ENCODE measurements at regions not wholly inside any gene's neighbourhood (a gene's known extent, or its start where the extent isn't known, plus 50 kb on each side); places are given as distances from the start of the nearest gene placed in this dataset.
A peak's percentile ranks its signal among the peaks of the same experiment; 100 is the strongest.
"Not testable (repeated sequence)": the region's sequence is repeated elsewhere in the genome, so short reads cannot be mapped to it uniquely, and the experiment has no call there.

DNA sequence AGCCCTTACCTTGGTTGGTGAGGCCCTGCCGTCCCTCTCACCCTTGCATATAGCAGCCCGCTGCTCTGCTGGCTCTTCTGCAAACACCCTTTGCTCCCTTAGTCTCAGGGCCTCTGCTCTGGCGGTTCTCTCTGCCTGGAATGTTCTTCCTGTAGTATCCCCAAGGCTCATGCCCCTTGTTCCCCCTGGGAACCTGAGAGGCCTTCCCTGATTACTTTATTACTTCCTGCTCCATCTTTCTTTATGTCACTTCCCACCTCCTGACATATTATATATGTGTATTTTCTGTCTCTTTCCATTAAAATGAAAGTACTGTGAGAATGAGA, 73.9 kb upstream of the SPRY4 start:
- no peak overlapping the region for H3K4me3 Mint-ChIP-seq
- H3K27me3 Mint-ChIP-seq (ENCODE audit: low read depth), result no peaks in the 10 kb centered on the region
- peaks cover 8 to 10% of the 10 kb centered on the region in 2 donors for H3K36me3 Mint-ChIP-seq (ENCODE audit: insufficient read depth in 2 of 2)
- peaks cover 8 to 10% of the 10 kb centered on the region in 2 donors for H3K9me3 Mint-ChIP-seq
- DNase-seq (no peak), ATAC-seq (replicated peaks in 1 of 2) (no peak)
- no peaks in the 10 kb centered on the region for H3K4me1 Mint-ChIP-seq (ENCODE audit: low read depth)
- H3K27ac Mint-ChIP-seq, result no peak overlapping the region

DNA sequence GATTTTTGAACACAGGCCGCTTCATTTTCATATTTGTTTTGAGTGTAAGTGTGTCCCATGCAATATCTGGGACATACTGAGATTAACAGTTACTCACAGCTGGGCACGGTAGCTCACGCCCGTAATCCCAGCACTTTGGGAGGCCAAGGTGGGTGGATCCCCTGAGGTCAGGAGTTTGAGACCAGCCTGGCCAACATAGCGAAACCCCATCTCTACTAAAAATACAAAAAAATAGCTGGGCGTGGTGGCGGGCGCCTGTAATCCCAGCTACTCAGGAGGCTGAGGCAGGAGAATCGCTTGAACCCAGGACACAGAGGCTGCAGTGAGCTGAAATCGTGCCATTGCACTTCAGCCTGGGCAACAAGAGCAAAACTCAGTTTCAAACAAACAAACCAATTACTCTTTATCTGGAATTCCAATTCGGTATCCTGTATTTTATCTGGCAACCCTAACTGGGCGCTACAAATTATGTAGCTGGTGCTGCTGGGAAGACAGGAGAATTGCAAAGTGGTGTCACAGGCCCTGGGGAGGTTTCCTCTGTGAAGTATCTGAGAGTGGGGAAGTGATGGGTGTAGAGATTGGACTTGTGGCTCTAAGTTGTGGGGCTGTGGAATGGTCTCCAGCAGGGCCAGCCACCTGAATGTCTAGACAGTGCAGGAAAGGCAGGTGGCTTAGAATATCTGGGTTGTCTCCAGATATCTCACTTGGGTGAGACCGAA, 73.3 kb upstream of the SPRY4 start:
- not testable (repeated sequence) for H3K27me3 Mint-ChIP-seq (ENCODE audit: low read depth); H3K27ac Mint-ChIP-seq; H3K4me3 Mint-ChIP-seq; H3K36me3 Mint-ChIP-seq (ENCODE audit: insufficient read depth in 2 of 2); H3K4me1 Mint-ChIP-seq (ENCODE audit: low read depth); ATAC-seq (replicated peaks in 1 of 2); DNase-seq
- peaks cover 8 to 10% of the 10 kb centered on the region in 2 donors for H3K9me3 Mint-ChIP-seq

DNA sequence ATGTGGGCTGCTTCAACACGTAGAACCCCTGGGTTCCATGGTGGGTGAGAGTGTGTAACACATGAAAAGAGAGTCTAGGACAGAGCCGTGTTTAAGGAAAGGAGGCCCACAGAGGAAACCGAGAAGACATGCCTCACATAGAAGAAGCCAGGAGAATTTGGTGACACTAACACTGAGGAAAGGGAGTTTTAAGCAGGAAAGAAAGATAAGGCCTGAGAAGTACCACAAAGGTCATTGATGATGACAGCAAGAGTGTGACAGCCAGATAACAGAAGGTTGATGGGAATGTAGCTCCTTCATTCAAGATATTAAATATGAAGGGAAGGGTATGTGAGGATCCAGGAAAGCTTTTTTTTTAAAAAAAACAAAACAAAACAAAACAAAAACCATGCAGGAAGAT, 72.4 kb upstream of the SPRY4 start:
- no peaks in the 10 kb centered on the region for H3K27me3 Mint-ChIP-seq (ENCODE audit: low read depth)
- no peak overlapping the region for H3K27ac Mint-ChIP-seq
- H3K9me3 Mint-ChIP-seq, result peaks cover 8 to 10% of the 10 kb centered on the region in 2 donors
- no peak overlapping the region for H3K4me3 Mint-ChIP-seq
- ATAC-seq (replicated peaks in 1 of 2) (no peak), DNase-seq (no peak)
- peaks cover 8 to 10% of the 10 kb centered on the region in 2 donors for H3K36me3 Mint-ChIP-seq (ENCODE audit: insufficient read depth in 2 of 2)
- H3K4me1 Mint-ChIP-seq (ENCODE audit: low read depth), result no peaks in the 10 kb centered on the region

DNA sequence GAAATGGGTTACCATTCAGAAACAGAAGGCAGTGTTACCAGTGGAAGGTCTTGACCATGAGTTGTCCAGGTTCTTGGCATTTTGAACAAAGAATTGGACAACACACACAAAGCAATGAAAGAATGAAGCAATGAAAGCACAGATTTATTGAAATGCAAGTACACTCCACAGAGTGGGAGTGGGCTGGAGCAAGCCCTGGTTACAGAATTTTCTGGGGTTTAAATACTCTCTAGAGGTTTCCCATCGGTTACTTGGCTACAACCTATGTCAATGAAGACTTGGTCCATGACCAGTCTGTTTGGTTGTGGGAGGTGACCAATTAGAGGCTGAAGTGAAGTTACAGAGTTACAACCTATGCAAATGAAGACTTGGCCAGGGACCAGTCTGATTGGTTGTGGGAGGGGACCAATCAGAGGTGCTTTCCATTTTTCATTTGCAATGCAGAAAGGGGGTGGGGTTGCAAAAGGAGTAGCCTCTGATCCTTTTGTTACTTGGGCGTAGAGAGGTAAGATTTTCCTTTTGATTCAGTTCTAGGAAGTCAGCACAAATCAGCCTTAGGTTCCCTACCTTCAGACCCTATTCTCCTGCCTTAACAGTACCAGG, 71.7 kb upstream of the SPRY4 start:
- H3K36me3 Mint-ChIP-seq (ENCODE audit: insufficient read depth in 2 of 2), result peaks cover 8 to 10% of the 10 kb centered on the region in 2 donors
- H3K9me3 Mint-ChIP-seq, result peaks cover 8 to 10% of the 10 kb centered on the region in 2 donors
- no peak overlapping the region for H3K27ac Mint-ChIP-seq
- ATAC-seq (replicated peaks in 1 of 2) (no peak), DNase-seq (no peak)
- H3K27me3 Mint-ChIP-seq (ENCODE audit: low read depth), result peaks cover under 1% of the 10 kb centered on the region
- H3K4me1 Mint-ChIP-seq (ENCODE audit: low read depth), result no peaks in the 10 kb centered on the region
- no peak overlapping the region for H3K4me3 Mint-ChIP-seq

DNA sequence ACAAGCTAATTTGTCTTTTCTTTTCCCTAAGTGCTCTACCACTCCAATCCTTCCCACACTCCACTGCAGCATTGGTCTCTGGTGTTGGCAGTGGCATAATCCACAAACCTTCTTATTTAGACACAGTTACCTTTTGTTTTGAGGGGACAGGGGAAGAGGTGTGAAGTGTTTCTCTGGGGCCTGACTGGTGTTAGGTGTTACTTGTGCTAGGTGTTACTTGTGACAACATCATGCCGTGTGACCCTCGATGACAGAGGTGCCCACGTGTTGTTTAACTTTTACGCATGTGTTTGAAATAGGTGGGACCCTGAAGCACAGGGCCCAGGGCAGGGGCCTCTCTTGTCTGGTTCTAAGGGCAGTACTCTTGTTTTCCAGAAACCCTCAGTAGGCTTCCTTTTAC, 70.5 kb upstream of the SPRY4 start:
- no peak overlapping the region for H3K27ac Mint-ChIP-seq

DNA sequence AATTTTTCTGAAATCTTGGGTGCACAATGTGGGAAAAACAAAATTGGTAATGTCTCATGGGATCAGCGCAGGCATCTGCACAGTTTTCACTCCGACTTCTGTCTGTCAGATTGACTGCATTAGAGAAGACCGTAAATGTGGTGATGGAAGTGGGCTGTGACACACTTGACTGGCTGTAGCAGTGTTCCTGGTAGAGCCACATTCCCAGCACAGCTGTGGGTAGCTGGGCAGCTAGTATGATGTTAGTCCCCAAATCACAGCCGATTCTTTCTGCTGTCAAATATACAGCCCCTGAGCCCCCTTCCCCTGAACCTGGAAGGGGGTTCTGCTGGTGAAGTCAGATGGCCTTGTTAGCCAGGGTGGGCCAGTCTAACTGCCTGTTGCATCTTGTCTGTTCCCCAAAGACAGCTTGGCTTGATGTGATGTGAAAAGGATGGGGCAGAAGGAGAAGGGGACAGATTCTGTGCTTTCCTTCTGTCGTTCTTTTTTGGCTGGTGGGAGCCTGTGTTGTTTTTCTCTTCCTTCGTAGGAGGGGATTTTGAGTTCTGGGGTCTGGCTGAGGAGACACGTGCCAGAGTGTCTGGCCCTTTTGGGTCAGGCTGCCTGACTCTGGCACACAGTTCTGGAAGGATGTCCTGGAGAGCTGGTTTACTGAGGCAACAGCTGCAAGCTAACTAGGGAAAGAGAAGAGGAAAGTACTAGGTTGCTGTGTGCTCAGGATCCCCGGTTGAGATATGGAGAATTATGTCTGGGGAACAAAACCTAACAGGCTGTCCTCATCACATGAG, 66.4 kb upstream of the SPRY4 start:
- Mint-ChIP-seq H3K27ac (no peak overlapping the region), H3K36me3 (ENCODE audit: insufficient read depth in 2 of 2) (peaks cover 7% of the 10 kb centered on the region in 2 donors), H3K9me3 (peaks cover 4 to 8% of the 10 kb centered on the region in 2 donors), H3K4me1 (ENCODE audit: low read depth) (peaks cover 10% of the 10 kb centered on the region), H3K4me3 (no peak overlapping the region), H3K27me3 (ENCODE audit: low read depth) (peaks cover 16% of the 10 kb centered on the region)
- DNase-seq (no peak), ATAC-seq (replicated peaks in 1 of 2) (no peak)

More for the DNA sequence above, 70.5 kb upstream of the SPRY4 start:
- Mint-ChIP-seq H3K4me1 (ENCODE audit: low read depth) (no peaks in the 10 kb centered on the region), H3K9me3 (peaks cover 8 to 10% of the 10 kb centered on the region in 2 donors), H3K27me3 (ENCODE audit: low read depth) (peaks cover 13% of the 10 kb centered on the region), H3K4me3 (no peak overlapping the region), H3K36me3 (ENCODE audit: insufficient read depth in 2 of 2) (peaks cover 8 to 10% of the 10 kb centered on the region in 2 donors)
- no peak for DNase-seq
- ATAC-seq (replicated peaks in 1 of 2), result no peak

DNA sequence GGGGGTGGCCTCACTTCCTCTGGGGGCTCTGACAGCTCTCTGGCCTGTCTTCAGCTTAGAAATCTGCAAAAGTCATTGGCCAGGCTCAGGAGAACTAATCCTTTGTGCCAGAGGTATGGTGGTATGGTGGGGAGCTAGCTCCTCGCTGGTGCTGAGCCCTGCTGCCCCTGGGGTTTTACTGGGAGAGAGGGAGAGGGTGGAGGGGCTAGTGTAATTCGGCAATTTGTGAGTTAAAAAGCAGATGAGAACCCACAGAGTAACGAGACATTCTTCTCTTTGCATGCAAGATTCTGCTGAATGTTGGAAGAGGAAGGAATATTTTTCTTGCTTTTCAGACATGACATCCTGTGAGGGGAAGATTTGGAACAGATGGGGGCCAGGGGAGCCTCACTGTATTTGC, 65.5 kb upstream of the SPRY4 start:
- H3K9me3 Mint-ChIP-seq, result peaks cover 0 to 2% of the 10 kb centered on the region in 2 donors
- peaks cover 0 to 1% of the 10 kb centered on the region in 2 donors for H3K36me3 Mint-ChIP-seq (ENCODE audit: insufficient read depth in 2 of 2)
- peaks cover 16% of the 10 kb centered on the region for H3K4me1 Mint-ChIP-seq (ENCODE audit: low read depth)
- no peak overlapping the region for H3K4me3 Mint-ChIP-seq
- H3K27me3 Mint-ChIP-seq (ENCODE audit: low read depth), result peaks cover 16% of the 10 kb centered on the region
- DNase-seq, result no peak
- no peak overlapping the region for H3K27ac Mint-ChIP-seq
- no peak for ATAC-seq (replicated peaks in 1 of 2)

DNA sequence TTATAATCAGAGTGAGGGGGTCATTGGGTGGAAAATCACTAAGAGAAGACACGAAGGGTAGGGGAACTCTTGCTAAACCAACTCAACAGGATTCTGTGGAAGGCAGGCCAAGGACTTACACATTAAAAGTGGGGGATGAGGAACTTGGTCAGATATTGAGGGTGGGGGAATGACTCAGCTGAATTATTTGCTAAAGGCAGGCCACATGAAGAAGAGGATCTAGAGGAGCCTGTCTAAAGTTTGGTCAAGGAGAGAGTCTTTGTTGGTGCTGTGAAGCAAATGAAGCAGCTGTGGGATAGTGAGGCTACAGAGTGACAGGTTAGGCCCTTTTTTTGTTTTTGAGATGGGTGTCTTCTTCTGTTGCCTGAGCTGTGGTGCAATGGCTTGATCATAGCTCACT, 63.9 kb upstream of the SPRY4 start:
- Mint-ChIP-seq H3K27ac (no peak overlapping the region), H3K36me3 (ENCODE audit: insufficient read depth in 2 of 2) (no peaks in the 10 kb centered on the region), H3K27me3 (ENCODE audit: low read depth) (peaks cover 16% of the 10 kb centered on the region), H3K4me3 (no peak overlapping the region), H3K9me3 (peaks cover 0 to 2% of the 10 kb centered on the region in 2 donors), H3K4me1 (ENCODE audit: low read depth) (peaks cover 16% of the 10 kb centered on the region)
- DNase-seq, result no peak
- no peak for ATAC-seq (replicated peaks in 1 of 2)

DNA sequence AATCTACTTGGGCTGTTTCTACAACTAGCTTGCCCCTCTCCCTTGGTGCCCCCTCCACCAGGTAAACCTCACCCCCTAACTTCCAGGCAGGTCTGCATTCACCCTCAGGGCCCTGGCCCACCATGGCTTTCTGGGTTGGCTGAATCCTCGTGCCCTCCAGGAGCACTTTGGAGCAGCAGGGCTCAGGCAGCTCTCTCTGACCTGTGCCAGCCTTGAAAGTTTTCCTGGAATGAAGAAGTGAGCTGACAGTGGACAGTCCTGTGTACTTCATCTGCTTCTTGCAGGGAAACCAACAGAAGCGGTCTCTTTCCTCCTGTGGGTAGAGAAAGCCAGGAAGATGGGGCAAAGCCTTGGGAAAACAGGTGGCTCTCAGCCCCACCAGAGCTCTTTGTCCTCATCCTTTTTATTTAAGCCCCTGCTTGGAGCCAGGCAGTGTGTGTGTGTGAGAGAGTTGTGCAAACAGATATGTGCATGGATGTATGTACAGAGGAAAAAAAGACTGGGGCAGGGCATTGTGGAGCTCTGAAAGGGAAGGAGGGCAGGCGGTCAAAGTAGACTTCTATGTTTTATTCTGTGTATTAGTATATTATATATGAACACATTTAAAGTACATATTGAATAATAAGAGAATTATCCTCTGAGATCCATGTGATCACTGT, 62.3 kb upstream of the SPRY4 start:
- no peak for DNase-seq
- peaks cover 16% of the 10 kb centered on the region for H3K27me3 Mint-ChIP-seq (ENCODE audit: low read depth)
- H3K36me3 Mint-ChIP-seq (ENCODE audit: insufficient read depth in 2 of 2), result no peaks in the 10 kb centered on the region
- H3K4me3 Mint-ChIP-seq, result no peak overlapping the region
- ATAC-seq (replicated peaks in 1 of 2), result no peak
- no peak overlapping the region for H3K27ac Mint-ChIP-seq
- H3K9me3 Mint-ChIP-seq, result peaks cover 0 to 2% of the 10 kb centered on the region in 2 donors
- H3K4me1 Mint-ChIP-seq (ENCODE audit: low read depth), result peaks cover 16% of the 10 kb centered on the region

DNA sequence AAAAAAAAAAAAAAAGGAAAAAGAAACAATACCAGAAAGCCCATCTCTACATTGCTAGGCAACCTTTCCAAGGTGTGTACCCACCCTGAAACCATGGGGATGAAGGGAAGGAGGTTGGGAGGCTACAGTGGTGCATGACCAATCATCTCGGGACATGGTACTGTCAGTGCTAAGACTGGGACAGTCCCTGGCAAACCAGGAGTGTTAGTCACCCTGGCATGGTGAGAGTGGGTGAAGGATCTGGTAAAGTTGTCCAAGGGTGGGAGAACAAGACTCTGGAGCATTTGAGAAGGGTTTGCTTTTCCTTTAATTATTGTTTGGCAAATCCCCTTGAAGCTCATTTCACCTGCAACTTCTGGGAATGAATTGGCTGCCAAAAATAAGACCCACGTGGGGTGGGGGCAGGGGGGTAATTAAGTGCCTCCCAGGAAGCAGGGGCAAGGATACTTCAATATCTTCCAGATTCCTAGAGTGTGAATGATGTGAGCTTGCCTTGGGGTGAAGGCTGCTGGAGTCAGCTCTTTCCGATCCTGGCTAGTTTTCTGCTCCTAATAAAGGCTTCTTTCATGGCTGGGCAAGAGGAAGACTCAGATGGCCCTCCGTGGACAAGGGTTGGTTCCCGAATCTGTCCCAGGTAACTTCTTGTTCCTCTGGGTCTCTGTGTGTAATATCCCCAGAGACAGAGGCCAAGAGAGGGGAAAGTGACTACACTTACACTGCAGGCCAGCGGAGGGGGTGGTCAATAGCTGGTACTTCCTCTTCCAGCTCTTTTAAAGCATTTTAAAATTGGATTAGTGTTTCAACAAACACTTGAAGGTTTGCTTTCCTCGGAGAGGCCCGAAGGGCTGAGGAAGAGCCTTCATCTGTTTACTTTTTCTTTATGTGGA, 61.6 kb upstream of the SPRY4 start:
- ATAC-seq (replicated peaks in 1 of 2) (peak in 1 of 2 donors; percentile 35), DNase-seq (no peak)
- Mint-ChIP-seq H3K4me3 (no peak overlapping the region), H3K27me3 (ENCODE audit: low read depth) (peaks cover 13% of the 10 kb centered on the region), H3K4me1 (ENCODE audit: low read depth) (peaks cover 16% of the 10 kb centered on the region), H3K36me3 (ENCODE audit: insufficient read depth in 2 of 2) (no peaks in the 10 kb centered on the region), H3K27ac (no peak overlapping the region), H3K9me3 (peaks cover 0 to 2% of the 10 kb centered on the region in 2 donors)

DNA sequence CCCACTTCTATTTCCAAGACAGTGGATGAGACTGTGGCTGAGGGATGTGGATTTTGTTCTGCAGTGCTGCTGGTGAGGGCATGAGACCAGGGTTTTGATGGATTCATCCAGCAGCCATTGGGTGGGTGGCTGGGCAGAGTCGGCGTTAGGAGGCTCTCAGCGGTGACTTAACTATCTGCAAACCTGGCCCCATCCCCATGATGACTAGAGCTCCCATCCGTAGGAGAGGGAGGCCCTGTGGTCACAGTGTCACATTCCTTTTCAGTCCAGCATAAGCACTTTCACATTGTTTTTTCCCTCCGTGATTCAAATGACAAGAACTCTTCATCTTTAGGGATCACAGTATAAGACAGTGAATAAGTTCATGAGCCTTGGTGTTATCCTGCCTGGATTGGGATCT, 60.4 kb upstream of the SPRY4 start:
- peaks cover 0 to 2% of the 10 kb centered on the region in 2 donors for H3K9me3 Mint-ChIP-seq
- H3K27me3 Mint-ChIP-seq (ENCODE audit: low read depth), result peaks cover 1% of the 10 kb centered on the region
- ATAC-seq (replicated peaks in 1 of 2) (no peak), DNase-seq (no peak)
- no peaks in the 10 kb centered on the region for H3K36me3 Mint-ChIP-seq (ENCODE audit: insufficient read depth in 2 of 2)
- no peak overlapping the region for H3K4me3 Mint-ChIP-seq
- no peak overlapping the region for H3K27ac Mint-ChIP-seq
- peaks cover 16% of the 10 kb centered on the region for H3K4me1 Mint-ChIP-seq (ENCODE audit: low read depth)

DNA sequence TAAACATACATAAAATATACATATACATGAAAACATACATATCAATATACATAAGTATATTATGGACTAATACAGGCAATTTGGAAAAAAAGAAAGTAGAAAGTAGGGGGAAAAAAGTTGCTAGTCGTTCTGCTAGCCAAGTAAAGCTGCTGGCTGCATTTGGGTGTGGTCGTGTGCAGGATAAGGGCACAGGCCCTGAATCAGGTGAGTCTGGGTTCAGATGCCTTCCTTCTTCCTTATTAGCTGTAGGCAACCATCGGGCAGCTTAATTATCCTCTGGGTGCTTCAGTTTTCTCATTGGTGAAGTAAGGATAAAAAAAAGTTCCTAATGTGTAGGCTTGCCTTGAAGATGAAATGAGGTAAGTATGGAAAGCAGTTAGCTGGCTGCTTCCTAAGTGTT, 59.2 kb upstream of the SPRY4 start:
- Mint-ChIP-seq H3K36me3 (ENCODE audit: insufficient read depth in 2 of 2) (no peaks in the 10 kb centered on the region), H3K4me3 (no peak overlapping the region), H3K27me3 (ENCODE audit: low read depth) (no peaks in the 10 kb centered on the region), H3K27ac (no peak overlapping the region), H3K9me3 (peaks cover 0 to 2% of the 10 kb centered on the region in 2 donors), H3K4me1 (ENCODE audit: low read depth) (peaks cover 24% of the 10 kb centered on the region)
- DNase-seq, result no peak
- ATAC-seq (replicated peaks in 1 of 2), result no peak
